Tibial nerve (tissue), 3 donors: ENCODE measurements at regions not wholly inside any gene's neighbourhood (a gene's known extent, or its start where the extent isn't known, plus 50 kb on each side); places are given as distances from the start of the nearest gene placed in this dataset.

Experiments
- POLR2A ChIP-seq, 2 donors: fragments of 450-650 bp; IDR thresholded peaks; one replicate each; pipeline ENCODE4 v1.6.1; 2017; ENCODE audit warnings: antibody characterized with exemption in 2 of 2, mild to moderate bottlenecking in 2 of 2, moderate library complexity in 2 of 2
- TF ChIP-seq, protein P1 (sequence below), 5 experiments: fragments of 200-600 bp in 3 of 5; fragments of 450-650 bp in 2 of 5; sonication (generic) in 3 of 5; IDR thresholded peaks; one replicate each; pipeline ENCODE4 v1.5.1; 2016 to 2019; ENCODE audit warnings: antibody characterized with exemption in 5 of 5, mild to moderate bottlenecking in 3 of 5, moderate library complexity in 2 of 5

DNA sequence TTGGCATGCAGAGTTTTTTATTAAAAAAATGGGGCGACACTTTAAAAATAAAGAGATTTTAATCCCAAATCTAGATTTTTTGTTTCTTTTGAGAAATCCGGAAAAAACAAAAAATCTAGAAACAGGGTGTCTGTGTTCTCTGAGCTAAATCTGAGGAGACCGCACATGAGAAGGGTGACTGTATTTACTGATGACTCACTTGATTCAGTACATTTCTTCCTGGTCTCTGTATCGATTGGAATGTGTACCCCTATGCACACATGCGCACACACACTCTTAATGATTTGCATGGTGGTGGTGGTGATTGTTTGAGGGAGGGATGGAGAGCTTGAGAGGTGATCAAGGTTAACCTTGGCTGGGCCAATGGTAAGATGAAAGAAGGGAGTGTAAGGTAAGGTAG, 443.1 kb upstream of the THRB start:
- TF ChIP-seq, protein P1, sequence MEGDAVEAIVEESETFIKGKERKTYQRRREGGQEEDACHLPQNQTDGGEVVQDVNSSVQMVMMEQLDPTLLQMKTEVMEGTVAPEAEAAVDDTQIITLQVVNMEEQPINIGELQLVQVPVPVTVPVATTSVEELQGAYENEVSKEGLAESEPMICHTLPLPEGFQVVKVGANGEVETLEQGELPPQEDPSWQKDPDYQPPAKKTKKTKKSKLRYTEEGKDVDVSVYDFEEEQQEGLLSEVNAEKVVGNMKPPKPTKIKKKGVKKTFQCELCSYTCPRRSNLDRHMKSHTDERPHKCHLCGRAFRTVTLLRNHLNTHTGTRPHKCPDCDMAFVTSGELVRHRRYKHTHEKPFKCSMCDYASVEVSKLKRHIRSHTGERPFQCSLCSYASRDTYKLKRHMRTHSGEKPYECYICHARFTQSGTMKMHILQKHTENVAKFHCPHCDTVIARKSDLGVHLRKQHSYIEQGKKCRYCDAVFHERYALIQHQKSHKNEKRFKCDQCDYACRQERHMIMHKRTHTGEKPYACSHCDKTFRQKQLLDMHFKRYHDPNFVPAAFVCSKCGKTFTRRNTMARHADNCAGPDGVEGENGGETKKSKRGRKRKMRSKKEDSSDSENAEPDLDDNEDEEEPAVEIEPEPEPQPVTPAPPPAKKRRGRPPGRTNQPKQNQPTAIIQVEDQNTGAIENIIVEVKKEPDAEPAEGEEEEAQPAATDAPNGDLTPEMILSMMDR (IDR thresholded peaks at IDR 0.05), result no peak
- TF ChIP-seq POLR2A (IDR thresholded peaks at IDR 0.05), result no peak
